ENCODE measurements at regions not wholly inside any gene's neighbourhood (a gene's known extent, or its start where the extent isn't known, plus 50 kb on each side); places are given as distances from the start of the nearest gene placed in this dataset.

GRCh38 chr3:147941969-147942368 is 532.8 kb downstream of the ZIC1 start (continued):
- TF ChIP-seq, protein P1, sequence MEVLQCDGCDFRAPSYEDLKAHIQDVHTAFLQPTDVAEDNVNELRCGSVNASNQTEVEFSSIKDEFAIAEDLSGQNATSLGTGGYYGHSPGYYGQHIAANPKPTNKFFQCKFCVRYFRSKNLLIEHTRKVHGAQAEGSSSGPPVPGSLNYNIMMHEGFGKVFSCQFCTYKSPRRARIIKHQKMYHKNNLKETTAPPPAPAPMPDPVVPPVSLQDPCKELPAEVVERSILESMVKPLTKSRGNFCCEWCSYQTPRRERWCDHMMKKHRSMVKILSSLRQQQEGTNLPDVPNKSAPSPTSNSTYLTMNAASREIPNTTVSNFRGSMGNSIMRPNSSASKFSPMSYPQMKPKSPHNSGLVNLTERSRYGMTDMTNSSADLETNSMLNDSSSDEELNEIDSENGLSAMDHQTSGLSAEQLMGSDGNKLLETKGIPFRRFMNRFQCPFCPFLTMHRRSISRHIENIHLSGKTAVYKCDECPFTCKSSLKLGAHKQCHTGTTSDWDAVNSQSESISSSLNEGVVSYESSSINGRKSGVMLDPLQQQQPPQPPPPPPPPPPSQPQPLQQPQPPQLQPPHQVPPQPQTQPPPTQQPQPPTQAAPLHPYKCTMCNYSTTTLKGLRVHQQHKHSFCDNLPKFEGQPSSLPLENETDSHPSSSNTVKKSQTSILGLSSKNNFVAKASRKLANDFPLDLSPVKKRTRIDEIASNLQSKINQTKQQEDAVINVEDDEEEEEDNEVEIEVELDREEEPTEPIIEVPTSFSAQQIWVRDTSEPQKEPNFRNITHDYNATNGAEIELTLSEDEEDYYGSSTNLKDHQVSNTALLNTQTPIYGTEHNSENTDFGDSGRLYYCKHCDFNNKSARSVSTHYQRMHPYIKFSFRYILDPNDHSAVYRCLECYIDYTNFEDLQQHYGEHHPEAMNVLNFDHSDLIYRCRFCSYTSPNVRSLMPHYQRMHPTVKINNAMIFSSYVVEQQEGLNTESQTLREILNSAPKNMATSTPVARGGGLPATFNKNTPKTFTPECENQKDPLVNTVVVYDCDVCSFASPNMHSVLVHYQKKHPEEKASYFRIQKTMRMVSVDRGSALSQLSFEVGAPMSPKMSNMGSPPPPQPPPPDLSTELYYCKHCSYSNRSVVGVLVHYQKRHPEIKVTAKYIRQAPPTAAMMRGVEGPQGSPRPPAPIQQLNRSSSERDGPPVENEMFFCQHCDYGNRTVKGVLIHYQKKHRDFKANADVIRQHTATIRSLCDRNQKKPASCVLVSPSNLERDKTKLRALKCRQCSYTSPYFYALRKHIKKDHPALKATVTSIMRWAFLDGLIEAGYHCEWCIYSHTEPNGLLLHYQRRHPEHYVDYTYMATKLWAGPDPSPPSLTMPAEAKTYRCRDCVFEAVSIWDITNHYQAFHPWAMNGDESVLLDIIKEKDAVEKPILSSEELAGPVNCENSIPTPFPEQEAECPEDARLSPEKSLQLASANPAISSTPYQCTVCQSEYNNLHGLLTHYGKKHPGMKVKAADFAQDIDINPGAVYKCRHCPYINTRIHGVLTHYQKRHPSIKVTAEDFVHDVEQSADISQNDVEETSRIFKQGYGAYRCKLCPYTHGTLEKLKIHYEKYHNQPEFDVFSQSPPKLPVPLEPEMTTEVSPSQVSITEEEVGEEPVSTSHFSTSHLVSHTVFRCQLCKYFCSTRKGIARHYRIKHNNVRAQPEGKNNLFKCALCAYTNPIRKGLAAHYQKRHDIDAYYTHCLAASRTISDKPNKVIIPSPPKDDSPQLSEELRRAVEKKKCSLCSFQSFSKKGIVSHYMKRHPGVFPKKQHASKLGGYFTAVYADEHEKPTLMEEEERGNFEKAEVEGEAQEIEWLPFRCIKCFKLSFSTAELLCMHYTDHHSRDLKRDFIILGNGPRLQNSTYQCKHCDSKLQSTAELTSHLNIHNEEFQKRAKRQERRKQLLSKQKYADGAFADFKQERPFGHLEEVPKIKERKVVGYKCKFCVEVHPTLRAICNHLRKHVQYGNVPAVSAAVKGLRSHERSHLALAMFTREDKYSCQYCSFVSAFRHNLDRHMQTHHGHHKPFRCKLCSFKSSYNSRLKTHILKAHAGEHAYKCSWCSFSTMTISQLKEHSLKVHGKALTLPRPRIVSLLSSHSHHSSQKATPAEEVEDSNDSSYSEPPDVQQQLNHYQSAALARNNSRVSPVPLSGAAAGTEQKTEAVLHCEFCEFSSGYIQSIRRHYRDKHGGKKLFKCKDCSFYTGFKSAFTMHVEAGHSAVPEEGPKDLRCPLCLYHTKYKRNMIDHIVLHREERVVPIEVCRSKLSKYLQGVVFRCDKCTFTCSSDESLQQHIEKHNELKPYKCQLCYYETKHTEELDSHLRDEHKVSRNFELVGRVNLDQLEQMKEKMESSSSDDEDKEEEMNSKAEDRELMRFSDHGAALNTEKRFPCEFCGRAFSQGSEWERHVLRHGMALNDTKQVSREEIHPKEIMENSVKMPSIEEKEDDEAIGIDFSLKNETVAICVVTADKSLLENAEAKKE (CRISPR knock-in tag; IDR thresholded peaks at IDR 0.05) = no peak
- TF ChIP-seq POLR2AphosphoS5 (IDR thresholded peaks at IDR 0.05; ENCODE audit: low read depth) = no peak
- no peak for TF ChIP-seq REST (IDR thresholded peaks at IDR 0.05; ENCODE audit: unreplicated experiment)
- no peak for TF ChIP-seq ZNF114 (CRISPR knock-in tag; IDR thresholded peaks at IDR 0.05)
- no peak for TF ChIP-seq ETS1 (IDR thresholded peaks at IDR 0.05)
- TF ChIP-seq ZNF331 (CRISPR knock-in tag; IDR thresholded peaks at IDR 0.05; ENCODE audit: low read depth) = no peak
- no peak for TF ChIP-seq NANOG (IDR thresholded peaks at IDR 0.05; ENCODE audit: borderline replicate concordance)
- no peak for TF ChIP-seq EZH2 (IDR thresholded peaks at IDR 0.05; ENCODE audit: low read depth, unreplicated experiment)
- no peak for TF ChIP-seq JUNB (IDR thresholded peaks at IDR 0.05; ENCODE audit: unreplicated experiment)

Data from GM23338 (cell line).